ENCODE measurements at regions not wholly inside any gene's neighbourhood (a gene's known extent, or its start where the extent isn't known, plus 50 kb on each side); places are given as distances from the start of the nearest gene placed in this dataset.

DNA sequence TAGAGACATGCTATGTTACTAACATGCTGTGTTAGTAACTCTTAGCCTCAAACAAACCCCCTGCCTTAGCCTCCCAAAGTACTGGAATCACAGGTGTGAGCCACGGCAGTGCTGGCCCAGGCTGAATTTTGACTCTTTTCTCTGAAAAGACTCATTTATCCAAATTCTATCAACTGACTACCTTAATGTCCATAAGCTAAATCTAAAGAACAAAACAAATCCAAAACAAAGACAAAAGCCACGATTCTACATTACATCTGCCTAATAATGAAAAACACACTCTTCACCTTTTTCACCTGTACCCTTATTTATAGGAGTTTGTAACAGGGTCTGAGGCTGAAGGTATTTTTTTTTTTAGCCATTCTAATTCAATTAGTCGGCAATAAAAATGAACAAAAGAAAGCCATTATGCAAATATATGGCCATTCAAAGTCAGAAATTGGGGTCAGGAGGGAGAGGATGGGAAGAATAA lies 432.5 kb downstream of the RBFOX1 start:
- DNase-seq (ENCODE audit: insufficient read length, low spot score), result no peak
- no peak for TF ChIP-seq POLR2A (IDR thresholded peaks at IDR 0.05; ENCODE audit: low read depth, low read length)
- no peak for FAIRE-seq

DNA sequence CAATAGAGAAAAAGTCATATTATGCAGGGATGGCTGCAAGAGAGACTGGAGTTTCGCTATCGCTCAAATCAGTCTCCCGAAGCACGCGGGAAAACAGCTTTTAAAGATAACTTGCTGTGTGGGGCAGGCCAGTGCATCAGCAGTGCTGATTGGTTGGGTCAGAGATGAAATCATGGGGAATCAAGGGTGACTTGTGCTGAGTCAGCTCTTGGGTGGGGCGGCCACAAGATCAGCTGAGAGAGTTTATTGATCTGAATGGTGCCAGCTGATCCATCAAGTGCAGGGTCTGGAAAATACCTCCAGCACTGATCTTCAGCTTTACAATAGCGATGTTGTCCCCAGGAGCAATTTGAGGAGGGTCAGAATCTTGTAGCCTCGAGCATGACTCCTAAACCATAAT lies 430.5 kb downstream of the RBFOX1 start:
- no peak for FAIRE-seq
- DNase-seq (ENCODE audit: insufficient read length, low spot score), result no peak
- TF ChIP-seq POLR2A (IDR thresholded peaks at IDR 0.05; ENCODE audit: low read depth, low read length), result no peak

Measured in H54 (cell line).